GM12865 (cell line): ENCODE measurements at regions not wholly inside any gene's neighbourhood (a gene's known extent, or its start where the extent isn't known, plus 50 kb on each side); places are given as distances from the start of the nearest gene placed in this dataset.

Source experiments
- DNase-seq: peaks from one replicate; pipeline ENCODE4 v3.0.0; 2010; ENCODE audit warnings: low read depth
- H3K4me3 ChIP-seq: 2 replicates; pipeline ENCODE4 v1.5.1; 2011; ENCODE audit warnings: mild to moderate bottlenecking, low read depth, low read length, control low read depth
- TF ChIP-seq, protein P1 (sequence below): IDR thresholded peaks from 2 replicates; pipeline ENCODE4 v1.5.1; 2011; ENCODE audit warnings: low read length, control low read depth, low read depth, inconsistent platforms; ENCODE audit not compliant: insufficient read depth; ENCODE audit errors: missing control alignments

DNA sequence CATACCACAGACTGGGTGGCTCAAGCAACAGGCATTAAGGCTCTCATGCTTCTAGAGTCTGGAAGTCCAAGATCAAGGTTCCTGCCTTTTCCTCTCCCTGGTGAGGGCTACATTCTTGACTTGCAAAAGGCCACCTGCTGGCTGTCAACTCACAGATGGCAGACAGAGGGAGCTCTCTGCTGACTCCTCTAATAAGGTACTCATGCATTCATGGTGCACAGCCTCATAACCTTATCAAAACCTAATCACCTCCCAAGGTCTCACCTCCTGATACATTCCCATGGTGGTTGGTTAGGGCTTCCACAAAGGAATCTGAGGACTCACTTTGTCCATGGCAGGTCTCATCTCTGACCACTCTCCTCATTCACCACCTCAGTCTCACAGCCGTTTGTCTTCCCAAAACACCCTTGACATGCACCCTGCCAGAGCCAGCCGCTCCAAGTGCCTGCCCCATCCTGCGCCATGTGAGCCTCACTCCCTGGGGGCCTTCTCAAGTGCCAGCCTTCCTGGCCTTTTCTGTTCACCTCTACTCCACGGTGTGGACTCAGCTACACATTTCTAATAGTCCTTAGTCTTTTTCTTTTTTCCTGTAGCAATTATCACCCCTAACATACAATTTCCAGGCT lies 400.3 kb upstream of the ADARB2 start:
- no peak overlapping the region for H3K4me3 ChIP-seq
- peak; percentile 25 for DNase-seq
- TF ChIP-seq, protein P1, sequence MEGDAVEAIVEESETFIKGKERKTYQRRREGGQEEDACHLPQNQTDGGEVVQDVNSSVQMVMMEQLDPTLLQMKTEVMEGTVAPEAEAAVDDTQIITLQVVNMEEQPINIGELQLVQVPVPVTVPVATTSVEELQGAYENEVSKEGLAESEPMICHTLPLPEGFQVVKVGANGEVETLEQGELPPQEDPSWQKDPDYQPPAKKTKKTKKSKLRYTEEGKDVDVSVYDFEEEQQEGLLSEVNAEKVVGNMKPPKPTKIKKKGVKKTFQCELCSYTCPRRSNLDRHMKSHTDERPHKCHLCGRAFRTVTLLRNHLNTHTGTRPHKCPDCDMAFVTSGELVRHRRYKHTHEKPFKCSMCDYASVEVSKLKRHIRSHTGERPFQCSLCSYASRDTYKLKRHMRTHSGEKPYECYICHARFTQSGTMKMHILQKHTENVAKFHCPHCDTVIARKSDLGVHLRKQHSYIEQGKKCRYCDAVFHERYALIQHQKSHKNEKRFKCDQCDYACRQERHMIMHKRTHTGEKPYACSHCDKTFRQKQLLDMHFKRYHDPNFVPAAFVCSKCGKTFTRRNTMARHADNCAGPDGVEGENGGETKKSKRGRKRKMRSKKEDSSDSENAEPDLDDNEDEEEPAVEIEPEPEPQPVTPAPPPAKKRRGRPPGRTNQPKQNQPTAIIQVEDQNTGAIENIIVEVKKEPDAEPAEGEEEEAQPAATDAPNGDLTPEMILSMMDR, result peak; percentile 38

DNA sequence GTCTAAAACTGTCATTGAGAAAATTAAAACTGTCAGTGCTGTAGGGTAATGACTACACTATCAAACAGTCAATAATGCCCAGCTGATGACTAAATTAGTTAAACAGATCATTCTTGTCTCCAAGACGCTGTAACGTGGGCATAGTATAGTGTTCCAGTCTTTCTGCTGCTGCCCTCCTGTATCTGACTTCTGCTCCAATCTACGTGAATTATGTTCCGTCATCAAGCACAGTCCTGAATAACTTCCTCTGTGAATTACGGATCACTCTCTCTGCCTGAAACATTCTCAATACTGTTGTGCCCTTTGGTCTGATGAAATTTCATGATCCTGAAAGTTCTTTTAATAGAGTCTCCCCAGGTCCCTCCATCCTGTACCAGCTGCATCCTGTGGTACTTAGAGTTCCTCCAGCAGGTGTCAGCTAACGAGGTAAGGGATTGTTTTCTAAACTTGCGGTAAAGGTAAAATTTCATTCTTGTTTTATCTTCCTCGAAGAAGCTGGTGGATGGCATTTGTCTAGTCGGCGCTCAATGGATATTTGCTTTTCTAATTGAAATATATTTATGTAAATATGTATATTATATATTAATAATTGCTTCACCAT lies 393.5 kb upstream of the ADARB2 start:
- no peak overlapping the region for H3K4me3 ChIP-seq
- no peak for DNase-seq
- TF ChIP-seq, protein P1, result no peak

DNA sequence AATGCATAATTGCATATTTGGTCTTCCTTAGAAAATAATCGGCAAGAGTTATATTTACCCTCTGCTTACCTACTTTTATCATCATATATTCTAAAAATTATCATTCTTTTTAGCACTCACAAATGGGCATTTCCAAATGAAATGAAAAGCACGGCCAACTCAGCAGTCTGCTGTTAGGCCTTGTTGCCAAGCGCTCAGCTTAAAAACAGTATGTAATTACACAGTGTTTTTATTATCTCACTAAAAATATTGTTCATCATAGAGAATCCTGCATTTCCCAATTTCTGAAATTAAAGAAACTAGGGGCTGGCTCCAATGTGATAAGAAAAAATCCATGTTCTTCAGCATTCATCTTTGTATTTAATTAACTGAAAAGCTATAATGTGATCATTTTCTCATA lies 391.7 kb upstream of the ADARB2 start:
- no peak for DNase-seq
- TF ChIP-seq, protein P1, result no peak
- H3K4me3 ChIP-seq, result no peak overlapping the region

DNA sequence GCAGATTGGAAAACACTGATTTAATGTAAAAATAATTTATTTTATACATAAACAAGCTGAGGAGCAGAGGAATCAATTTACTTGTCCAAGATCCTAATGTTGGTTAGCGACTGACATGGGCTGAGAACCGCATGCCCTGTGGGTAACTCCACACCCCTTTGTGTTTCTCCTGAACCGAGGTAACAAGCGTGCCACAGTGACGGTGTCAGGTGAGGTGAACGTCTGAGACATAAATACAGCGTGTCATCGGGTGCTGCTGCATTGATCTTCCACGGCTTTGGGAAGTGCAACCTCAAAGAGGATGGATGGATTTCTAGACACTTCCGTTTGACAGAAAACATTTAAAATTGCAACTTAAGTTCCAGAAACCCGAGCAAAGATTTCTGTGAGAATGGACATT lies 386.8 kb upstream of the ADARB2 start:
- no peak for DNase-seq
- TF ChIP-seq, protein P1, result no peak
- H3K4me3 ChIP-seq, result no peak overlapping the region

DNA sequence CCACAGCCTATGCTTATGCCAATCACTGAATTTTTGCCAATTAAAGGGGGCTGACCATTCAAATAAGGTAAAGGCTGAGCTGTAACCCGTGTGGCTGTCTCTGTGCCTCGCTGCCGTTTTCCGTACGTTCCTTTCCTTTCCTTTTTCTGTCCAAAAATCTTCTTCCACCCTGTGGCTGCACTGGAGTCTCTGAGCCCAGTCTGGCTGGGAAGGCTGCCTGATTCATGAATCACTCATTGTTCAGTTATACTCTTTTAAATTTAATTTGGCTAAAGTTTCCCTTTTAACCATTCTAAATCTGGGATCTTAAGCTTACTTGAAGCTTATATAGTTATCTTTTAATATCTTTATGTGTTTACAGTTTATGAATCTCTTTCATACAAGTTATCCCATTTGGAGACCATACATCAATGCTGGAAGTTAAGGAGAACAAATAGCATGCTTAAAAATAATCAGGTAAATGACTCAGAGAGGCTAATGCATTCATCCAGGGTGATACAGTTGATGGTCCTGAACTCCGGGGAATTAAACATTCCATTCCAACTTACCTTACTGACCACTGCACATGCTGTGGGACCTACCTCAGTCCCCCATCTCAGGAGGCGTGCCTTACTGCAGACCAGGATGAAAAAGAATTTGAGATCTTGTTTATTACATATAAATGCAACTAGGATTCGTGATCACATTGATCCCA lies 385.3 kb upstream of the ADARB2 start:
- TF ChIP-seq, protein P1, result no peak

DNA sequence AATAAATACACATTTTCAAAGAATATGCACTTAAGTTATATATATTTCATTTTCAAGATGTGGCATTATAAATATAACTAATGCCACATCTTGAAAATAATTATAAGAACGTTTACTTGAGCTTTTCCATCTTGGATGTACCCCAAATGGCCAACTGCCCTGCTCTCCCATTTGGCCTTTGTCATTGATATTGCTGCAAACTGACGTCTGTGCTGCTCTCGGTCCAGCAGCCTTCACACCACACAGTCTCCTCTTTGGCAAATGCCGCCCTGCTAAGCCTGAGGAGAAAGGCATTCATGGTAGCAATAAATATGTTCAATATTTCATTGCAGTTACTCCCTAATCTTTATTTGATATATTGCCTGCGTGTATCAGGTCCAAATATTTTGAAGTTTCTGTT lies 384.6 kb upstream of the ADARB2 start:
- no peak for DNase-seq
- TF ChIP-seq, protein P1, result no peak
- no peak overlapping the region for H3K4me3 ChIP-seq

More for the DNA sequence above, 385.3 kb upstream of the ADARB2 start:
- DNase-seq, result no peak
- no peak overlapping the region for H3K4me3 ChIP-seq
